Mesothelial cell of epicardium (in vitro differentiated cells): ENCODE measurements at regions not wholly inside any gene's neighbourhood (a gene's known extent, or its start where the extent isn't known, plus 50 kb on each side); places are given as distances from the start of the nearest gene placed in this dataset.
A peak's percentile ranks its signal among the peaks of the same experiment; 100 is the strongest.

ENCODE experiments used
- DNase-seq, 2 experiments: peaks; one replicate each; pipeline ENCODE4 v3.0.0; 2021; ENCODE audit warnings: low spot score in 2 of 2; ENCODE audit not compliant: unreplicated experiment in 2 of 2
- H3K27ac Mint-ChIP-seq: 2 replicates; pipeline ENCODE4 v1.8.0; 2021; ENCODE audit warnings: mixed read lengths
- H3K27me3 Mint-ChIP-seq: 2 replicates; pipeline ENCODE4 v1.8.0; 2021; ENCODE audit warnings: low read depth, mixed read lengths
- H3K36me3 Mint-ChIP-seq: 2 replicates; pipeline ENCODE4 v1.8.0; 2021; ENCODE audit warnings: mixed read lengths
- H3K4me1 Mint-ChIP-seq: 2 replicates; pipeline ENCODE4 v1.8.0; 2021; ENCODE audit warnings: mixed read lengths
- H3K4me3 Mint-ChIP-seq: 2 replicates; pipeline ENCODE4 v1.8.0; 2021; ENCODE audit warnings: mild to moderate bottlenecking, moderate library complexity, mixed read lengths
- H3K9me3 Mint-ChIP-seq: 2 replicates; pipeline ENCODE4 v1.8.0; 2021; ENCODE audit warnings: mixed read lengths
- CTCF ChIP-seq: fragments of 200-600 bp; sonication (generic); IDR thresholded peaks from one replicate; pipeline ENCODE4 v1.5.0; 2021; ENCODE audit warnings: antibody characterized with exemption; ENCODE audit not compliant: unreplicated experiment

- peaks cover 56% of the 10 kb centered on the region for H3K27me3 Mint-ChIP-seq
- TF ChIP-seq CTCF = no peak
- no peak for DNase-seq
- H3K4me1 Mint-ChIP-seq = peaks cover 35% of the 10 kb centered on the region
- H3K27ac Mint-ChIP-seq = peak overlapping the region; percentile 11
- H3K36me3 Mint-ChIP-seq = peaks cover 13% of the 10 kb centered on the region
- H3K9me3 Mint-ChIP-seq = peaks cover 26% of the 10 kb centered on the region
- H3K4me3 Mint-ChIP-seq = no peak overlapping the region
These were observed 195.4 kb upstream of the ARL4C start for GRCh38 chr2:234691968-234692955.

- Mint-ChIP-seq H3K27ac (no peak overlapping the region), H3K4me1 (peaks cover 44% of the 10 kb centered on the region), H3K27me3 (peaks cover 51% of the 10 kb centered on the region), H3K36me3 (peaks cover 6% of the 10 kb centered on the region), H3K9me3 (peaks cover 18% of the 10 kb centered on the region), H3K4me3 (no peak overlapping the region)
- no peak for DNase-seq
- no peak for TF ChIP-seq CTCF
These were observed 194.3 kb upstream of the ARL4C start for GRCh38 chr2:234691214-234691575.

- Mint-ChIP-seq H3K36me3 (peaks cover 3% of the 10 kb centered on the region), H3K9me3 (peaks cover 13% of the 10 kb centered on the region), H3K27me3 (peaks cover 47% of the 10 kb centered on the region), H3K27ac (peak overlapping the region; percentile 75), H3K4me1 (peaks cover 49% of the 10 kb centered on the region), H3K4me3 (no peak overlapping the region)
- DNase-seq = no peak
- no peak for TF ChIP-seq CTCF
These were observed 193.8 kb upstream of the ARL4C start for GRCh38 chr2:234690569-234691213.

GRCh38 chr2:234689911-234690379 is 193.1 kb upstream of the ARL4C start:
- Mint-ChIP-seq H3K4me1 (peaks cover 50% of the 10 kb centered on the region), H3K27ac (no peak overlapping the region), H3K4me3 (no peak overlapping the region), H3K9me3 (peaks cover 8% of the 10 kb centered on the region), H3K36me3 (no peaks in the 10 kb centered on the region), H3K27me3 (peaks cover 44% of the 10 kb centered on the region)
- DNase-seq = no peak
- TF ChIP-seq CTCF = no peak

- TF ChIP-seq CTCF = no peak
- H3K4me1 Mint-ChIP-seq = peaks cover 51% of the 10 kb centered on the region
- no peak for DNase-seq
- H3K27me3 Mint-ChIP-seq = peaks cover 24% of the 10 kb centered on the region
- no peaks in the 10 kb centered on the region for H3K36me3 Mint-ChIP-seq
- H3K27ac Mint-ChIP-seq = no peak overlapping the region
- no peaks in the 10 kb centered on the region for H3K9me3 Mint-ChIP-seq
- no peak overlapping the region for H3K4me3 Mint-ChIP-seq
These were observed 191.0 kb upstream of the ARL4C start for GRCh38 chr2:234687718-234688475.
